ENCODE measurements at regions not wholly inside any gene's neighbourhood (a gene's known extent, or its start where the extent isn't known, plus 50 kb on each side); places are given as distances from the start of the nearest gene placed in this dataset.
"Not testable (repeated sequence)": the region's sequence is repeated elsewhere in the genome, so short reads cannot be mapped to it uniquely, and the experiment has no call there.

- no peak for TF ChIP-seq ZFX (IDR thresholded peaks at IDR 0.05; ENCODE audit: borderline replicate concordance)
- no peak for TF ChIP-seq CTCF (IDR thresholded peaks at IDR 0.05)
Observed at GRCh38 chr4:127370604-127371003, 262.2 kb upstream of the INTU start.

GRCh38 chr4:127379499-127379898 is 253.3 kb upstream of the INTU start:
- no peak for TF ChIP-seq CTCF (IDR thresholded peaks at IDR 0.05)
- no peak for TF ChIP-seq ZFX (IDR thresholded peaks at IDR 0.05; ENCODE audit: borderline replicate concordance)
- no peak overlapping the region for H3K27ac ChIP-seq

More at GRCh38 chr4:127370604-127371003, 262.2 kb upstream of the INTU start:
- H3K27ac ChIP-seq, result no peak overlapping the region

GRCh38 chr4:127379948-127380347 is 252.8 kb upstream of the INTU start:
- H3K27ac ChIP-seq, result not testable (repeated sequence)

- H3K27ac ChIP-seq, result no peak overlapping the region
- TF ChIP-seq CTCF (IDR thresholded peaks at IDR 0.05) (no peak), ZFX (IDR thresholded peaks at IDR 0.05; ENCODE audit: borderline replicate concordance) (no peak)
Observed at GRCh38 chr4:127383666-127384065, 249.1 kb upstream of the INTU start.

- H3K27ac ChIP-seq, result no peak overlapping the region
- no peak for TF ChIP-seq ZFX (IDR thresholded peaks at IDR 0.05; ENCODE audit: borderline replicate concordance)
- no peak for TF ChIP-seq CTCF (IDR thresholded peaks at IDR 0.05)
Observed at GRCh38 chr4:127394516-127394915, 238.2 kb upstream of the INTU start.

GRCh38 chr4:127400276-127400675 is 232.5 kb upstream of the INTU start:
- H3K27ac ChIP-seq, result no peak overlapping the region
- TF ChIP-seq ZFX (IDR thresholded peaks at IDR 0.05; ENCODE audit: borderline replicate concordance), result no peak
- TF ChIP-seq CTCF (IDR thresholded peaks at IDR 0.05), result no peak

GRCh38 chr4:127400731-127401346 is 231.9 kb upstream of the INTU start:
- TF ChIP-seq CTCF (IDR thresholded peaks at IDR 0.05), result peak; percentile 96
- no peak for TF ChIP-seq ZFX (IDR thresholded peaks at IDR 0.05; ENCODE audit: borderline replicate concordance)
- H3K27ac ChIP-seq, result no peak overlapping the region

All from 22Rv1 (cell line).